ENCODE measurements at regions not wholly inside any gene's neighbourhood (a gene's known extent, or its start where the extent isn't known, plus 50 kb on each side); places are given as distances from the start of the nearest gene placed in this dataset.

DNA sequence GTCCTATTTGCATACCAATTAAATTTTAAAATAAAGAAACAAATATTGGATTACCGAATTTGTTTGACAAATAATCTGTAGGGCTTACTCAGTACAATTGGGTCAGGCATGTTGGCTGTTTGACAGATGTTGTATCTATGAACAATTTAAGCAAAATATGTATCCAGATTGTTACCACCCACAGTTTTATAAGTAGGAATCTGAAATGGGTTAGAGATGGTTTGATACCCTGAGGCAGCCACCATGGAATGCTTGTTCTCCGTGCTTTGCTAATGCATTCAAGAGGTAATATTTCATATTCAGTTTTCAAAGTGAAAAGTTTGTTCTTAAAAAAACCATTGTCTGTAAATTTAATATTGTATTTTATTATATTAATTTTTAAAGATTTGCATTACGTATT lies 285.1 kb upstream of the ARRDC3 start:
- Histone ChIP-seq H2AFZ (ENCODE audit: low read length) (no peak overlapping the region), H3K9me3 (ENCODE audit: control insufficient read depth, insufficient read depth, low read depth, low read length) (no peaks in the 10 kb centered on the region), H3K27me3 (ENCODE audit: control insufficient read depth, insufficient read depth, low read length) (no peaks in the 10 kb centered on the region), H3K79me2 (ENCODE audit: control insufficient read depth, insufficient read depth, low read length) (no peaks in the 10 kb centered on the region), H3K9ac (ENCODE audit: insufficient read depth, low read length) (no peak overlapping the region), H3K4me1 (ENCODE audit: control insufficient read depth, extremely low read depth, insufficient read depth, low read length) (no peaks in the 10 kb centered on the region), H3K27ac (ENCODE audit: insufficient read depth, low read length) (no peak overlapping the region), H4K20me1 (ENCODE audit: control insufficient read depth, extremely low read depth, insufficient read depth, low read length) (no peaks in the 10 kb centered on the region), H3K4me2 (ENCODE audit: extremely low read depth, insufficient read depth, low read length) (no peak overlapping the region), H3K4me3 (replicated peaks in 1 of 4; ENCODE audit: control extremely low read depth in 1 of 4, insufficient read depth in 1 of 4, low read depth in 3 of 4, low read length in 4 of 4) (no peak overlapping the region), H3K36me3 (ENCODE audit: control insufficient read depth, insufficient read depth, low read length) (no peaks in the 10 kb centered on the region)
- no peak for TF ChIP-seq EZH2 (IDR thresholded peaks at IDR 0.05; ENCODE audit: low read length, missing control alignments)
- TF ChIP-seq, protein P1, sequence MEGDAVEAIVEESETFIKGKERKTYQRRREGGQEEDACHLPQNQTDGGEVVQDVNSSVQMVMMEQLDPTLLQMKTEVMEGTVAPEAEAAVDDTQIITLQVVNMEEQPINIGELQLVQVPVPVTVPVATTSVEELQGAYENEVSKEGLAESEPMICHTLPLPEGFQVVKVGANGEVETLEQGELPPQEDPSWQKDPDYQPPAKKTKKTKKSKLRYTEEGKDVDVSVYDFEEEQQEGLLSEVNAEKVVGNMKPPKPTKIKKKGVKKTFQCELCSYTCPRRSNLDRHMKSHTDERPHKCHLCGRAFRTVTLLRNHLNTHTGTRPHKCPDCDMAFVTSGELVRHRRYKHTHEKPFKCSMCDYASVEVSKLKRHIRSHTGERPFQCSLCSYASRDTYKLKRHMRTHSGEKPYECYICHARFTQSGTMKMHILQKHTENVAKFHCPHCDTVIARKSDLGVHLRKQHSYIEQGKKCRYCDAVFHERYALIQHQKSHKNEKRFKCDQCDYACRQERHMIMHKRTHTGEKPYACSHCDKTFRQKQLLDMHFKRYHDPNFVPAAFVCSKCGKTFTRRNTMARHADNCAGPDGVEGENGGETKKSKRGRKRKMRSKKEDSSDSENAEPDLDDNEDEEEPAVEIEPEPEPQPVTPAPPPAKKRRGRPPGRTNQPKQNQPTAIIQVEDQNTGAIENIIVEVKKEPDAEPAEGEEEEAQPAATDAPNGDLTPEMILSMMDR (conservative IDR thresholded peaks at IDR 0.05 in 1 of 2, IDR thresholded peaks at IDR 0.05 in 1 of 2; ENCODE audit: low read depth in 1 of 2, low read length in 2 of 2): no peak
- no peak for DNase-seq (ENCODE audit: low read depth in 2 of 2)

DNA sequence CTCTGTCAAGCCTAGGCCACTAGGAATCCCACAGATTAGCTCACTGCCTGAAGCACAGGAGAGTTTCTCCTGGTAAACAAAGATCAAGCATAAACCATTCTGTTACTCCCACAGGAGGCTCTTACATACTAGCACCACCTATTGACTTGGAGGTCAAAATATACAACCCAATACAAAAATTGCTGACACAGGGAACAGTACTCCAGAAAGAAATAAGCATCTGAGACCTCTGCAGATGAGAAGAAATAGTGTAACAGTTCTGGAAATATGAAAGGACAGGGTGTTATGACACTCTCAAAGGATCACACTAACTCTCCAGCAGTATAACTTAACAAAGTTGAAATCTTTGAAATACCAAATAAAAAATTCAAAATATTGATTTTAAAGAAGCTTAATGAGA lies 269.6 kb upstream of the ARRDC3 start:
- Histone ChIP-seq H3K79me2 (ENCODE audit: control insufficient read depth, insufficient read depth, low read length) (no peaks in the 10 kb centered on the region), H3K9me3 (ENCODE audit: control insufficient read depth, insufficient read depth, low read depth, low read length) (no peaks in the 10 kb centered on the region), H3K27me3 (ENCODE audit: control insufficient read depth, insufficient read depth, low read length) (no peaks in the 10 kb centered on the region), H4K20me1 (ENCODE audit: control insufficient read depth, extremely low read depth, insufficient read depth, low read length) (no peaks in the 10 kb centered on the region), H2AFZ (ENCODE audit: low read length) (no peak overlapping the region), H3K36me3 (ENCODE audit: control insufficient read depth, insufficient read depth, low read length) (no peaks in the 10 kb centered on the region), H3K4me2 (ENCODE audit: extremely low read depth, insufficient read depth, low read length) (no peak overlapping the region), H3K4me3 (replicated peaks in 1 of 4; ENCODE audit: control extremely low read depth in 1 of 4, insufficient read depth in 1 of 4, low read depth in 3 of 4, low read length in 4 of 4) (no peak overlapping the region), H3K9ac (ENCODE audit: insufficient read depth, low read length) (no peak overlapping the region), H3K4me1 (ENCODE audit: control insufficient read depth, extremely low read depth, insufficient read depth, low read length) (no peaks in the 10 kb centered on the region), H3K27ac (ENCODE audit: insufficient read depth, low read length) (no peak overlapping the region)
- no peak for TF ChIP-seq EZH2 (IDR thresholded peaks at IDR 0.05; ENCODE audit: low read length, missing control alignments)
- TF ChIP-seq, protein P1 (conservative IDR thresholded peaks at IDR 0.05 in 1 of 2, IDR thresholded peaks at IDR 0.05 in 1 of 2; ENCODE audit: low read depth in 1 of 2, low read length in 2 of 2): no peak
- no peak for DNase-seq (ENCODE audit: low read depth in 2 of 2)

- Histone ChIP-seq H2AFZ (ENCODE audit: low read length) (no peak overlapping the region), H3K27ac (ENCODE audit: insufficient read depth, low read length) (no peak overlapping the region), H3K79me2 (ENCODE audit: control insufficient read depth, insufficient read depth, low read length) (no peaks in the 10 kb centered on the region), H3K4me1 (ENCODE audit: control insufficient read depth, extremely low read depth, insufficient read depth, low read length) (no peaks in the 10 kb centered on the region), H3K9ac (ENCODE audit: insufficient read depth, low read length) (no peak overlapping the region), H3K4me2 (ENCODE audit: extremely low read depth, insufficient read depth, low read length) (no peak overlapping the region), H3K27me3 (ENCODE audit: control insufficient read depth, insufficient read depth, low read length) (no peaks in the 10 kb centered on the region), H3K9me3 (ENCODE audit: control insufficient read depth, insufficient read depth, low read depth, low read length) (no peaks in the 10 kb centered on the region), H4K20me1 (ENCODE audit: control insufficient read depth, extremely low read depth, insufficient read depth, low read length) (no peaks in the 10 kb centered on the region), H3K4me3 (replicated peaks in 1 of 4; ENCODE audit: control extremely low read depth in 1 of 4, insufficient read depth in 1 of 4, low read depth in 3 of 4, low read length in 4 of 4) (no peak overlapping the region), H3K36me3 (ENCODE audit: control insufficient read depth, insufficient read depth, low read length) (no peaks in the 10 kb centered on the region)
- TF ChIP-seq, protein P1 (conservative IDR thresholded peaks at IDR 0.05 in 1 of 2, IDR thresholded peaks at IDR 0.05 in 1 of 2; ENCODE audit: low read depth in 1 of 2, low read length in 2 of 2): no peak
- no peak for TF ChIP-seq EZH2 (IDR thresholded peaks at IDR 0.05; ENCODE audit: low read length, missing control alignments)
- no peak for DNase-seq (ENCODE audit: low read depth in 2 of 2)
Observed at GRCh38 chr5:91651704-91652103, 268.6 kb upstream of the ARRDC3 start.

All from fibroblast of lung (primary cell).